SHP77 (cell line): ENCODE measurements at regions not wholly inside any gene's neighbourhood (a gene's known extent, or its start where the extent isn't known, plus 50 kb on each side); places are given as distances from the start of the nearest gene placed in this dataset.

ENCODE experiments used
- DNase-seq, 2 experiments: peaks; one replicate each; lab custom pipeline; 2025; lab: John Stamatoyannopoulos, UW

- no peak for DNase-seq
Observed at GRCh38 chr5:93884254-93884653, 142.9 kb upstream of the POU5F2 start.

GRCh38 chr5:93883459-93883858 lies 142.1 kb upstream of the POU5F2 start:
- DNase-seq: no peak

- DNase-seq: no peak
Observed at GRCh38 chr5:93875693-93876092, 134.3 kb upstream of the POU5F2 start.

- DNase-seq: no peak
Observed at GRCh38 chr5:93874491-93874890, 133.1 kb upstream of the POU5F2 start.

GRCh38 chr5:93874080-93874479 lies 132.7 kb upstream of the POU5F2 start:
- DNase-seq: peak in 1 of 2 experiments; percentile 10

GRCh38 chr5:93873211-93873736 lies 131.9 kb upstream of the POU5F2 start:
- DNase-seq: no peak

GRCh38 chr5:93870649-93871048 lies 129.2 kb upstream of the POU5F2 start:
- DNase-seq: no peak

GRCh38 chr5:93868851-93869250 lies 127.5 kb upstream of the POU5F2 start:
- DNase-seq: no peak

- no peak for DNase-seq
Observed at GRCh38 chr5:93850311-93850710, 108.9 kb upstream of the POU5F2 start.

GRCh38 chr5:93845376-93845775 lies 104.0 kb upstream of the POU5F2 start:
- DNase-seq: no peak

- DNase-seq: no peak
Observed at GRCh38 chr5:93831449-93831848, 90.0 kb upstream of the POU5F2 start.

- no peak for DNase-seq
Observed at GRCh38 chr5:93830893-93831292, 89.5 kb upstream of the POU5F2 start.

- no peak for DNase-seq
Observed at GRCh38 chr5:93829346-93829745, 87.9 kb upstream of the POU5F2 start.

GRCh38 chr5:93821891-93822415 lies 80.6 kb upstream of the POU5F2 start:
- no peak for DNase-seq

GRCh38 chr5:93819668-93820067 lies 78.3 kb upstream of the POU5F2 start:
- no peak for DNase-seq

- no peak for DNase-seq
Observed at GRCh38 chr5:93810780-93811179, 69.4 kb upstream of the POU5F2 start.

- no peak for DNase-seq
Observed at GRCh38 chr5:93809430-93809829, 68.0 kb upstream of the POU5F2 start.

GRCh38 chr5:93807846-93808245 lies 66.4 kb upstream of the POU5F2 start:
- no peak for DNase-seq

GRCh38 chr5:93805616-93806379 lies 64.4 kb upstream of the POU5F2 start:
- DNase-seq: no peak

- DNase-seq: peak; percentile 74 to 75
Observed at GRCh38 chr5:93800988-93801811, 59.8 kb upstream of the POU5F2 start.

- peak; percentile 63 to 79 for DNase-seq
Observed at GRCh38 chr5:93794954-93795353, 53.6 kb upstream of the POU5F2 start.

- no peak for DNase-seq
Observed at GRCh38 chr5:93793159-93793781, 51.9 kb upstream of the POU5F2 start.
